GM23338 (cell line): ENCODE measurements at regions not wholly inside any gene's neighbourhood (a gene's known extent, or its start where the extent isn't known, plus 50 kb on each side); places are given as distances from the start of the nearest gene placed in this dataset.

Experiments used
- CREB1 ChIP-seq: fragments of 250-450 bp; sonication (Bioruptor Pico); IDR thresholded peaks from 2 replicates; pipeline ENCODE4 v1.5.0; 2020; ENCODE audit warnings: low read depth, mild to moderate bottlenecking, moderate library complexity
- EZH2 ChIP-seq: fragments of 200-600 bp; sonication (generic); IDR thresholded peaks from one replicate; pipeline ENCODE4 v1.8.0; 2017; ENCODE audit warnings: antibody characterized with exemption, mild to moderate bottlenecking, low read depth; ENCODE audit not compliant: unreplicated experiment
- EZH2phosphoT487 ChIP-seq: fragments of 200-600 bp; sonication (generic); IDR thresholded peaks from one replicate; pipeline ENCODE4 v1.8.1; 2018; ENCODE audit warnings: antibody characterized with exemption; ENCODE audit not compliant: unreplicated experiment
- JUNB ChIP-seq: IDR thresholded peaks from one replicate; pipeline ENCODE4 v1.6.1; 2016; ENCODE audit warnings: antibody characterized with exemption; ENCODE audit not compliant: unreplicated experiment
- NANOG ChIP-seq: IDR thresholded peaks from 2 replicates; pipeline ENCODE4 v1.6.1; 2016; ENCODE audit warnings: antibody characterized with exemption, borderline replicate concordance
- POLR2AphosphoS5 ChIP-seq: IDR thresholded peaks from 2 replicates; pipeline ENCODE4 v1.6.1; 2016; ENCODE audit warnings: antibody characterized with exemption, low read depth
- ZNF114 ChIP-seq: fragments of 250-450 bp; sonication (Bioruptor Pico); IDR thresholded peaks from 2 replicates; pipeline ENCODE4 v1.5.0; 2020; ENCODE audit warnings: mild to moderate bottlenecking, moderate library complexity
- TF ChIP-seq, protein P1 (sequence below), 2 experiments: fragments of 200-600 bp in 1 of 2; sonication (generic) in 1 of 2; conservative IDR thresholded peaks; 2 replicates each; pipeline versions ENCODE4 v1.5.1 to v1.6.1; 2016 to 2017; ENCODE audit warnings: antibody characterized with exemption in 2 of 2, low read depth in 2 of 2, mild to moderate bottlenecking in 2 of 2, moderate library complexity in 1 of 2
- TF ChIP-seq, protein P2 (sequence below): IDR thresholded peaks from one replicate; pipeline ENCODE4 v1.6.1; 2018; ENCODE audit warnings: antibody characterized with exemption; ENCODE audit not compliant: unreplicated experiment

DNA sequence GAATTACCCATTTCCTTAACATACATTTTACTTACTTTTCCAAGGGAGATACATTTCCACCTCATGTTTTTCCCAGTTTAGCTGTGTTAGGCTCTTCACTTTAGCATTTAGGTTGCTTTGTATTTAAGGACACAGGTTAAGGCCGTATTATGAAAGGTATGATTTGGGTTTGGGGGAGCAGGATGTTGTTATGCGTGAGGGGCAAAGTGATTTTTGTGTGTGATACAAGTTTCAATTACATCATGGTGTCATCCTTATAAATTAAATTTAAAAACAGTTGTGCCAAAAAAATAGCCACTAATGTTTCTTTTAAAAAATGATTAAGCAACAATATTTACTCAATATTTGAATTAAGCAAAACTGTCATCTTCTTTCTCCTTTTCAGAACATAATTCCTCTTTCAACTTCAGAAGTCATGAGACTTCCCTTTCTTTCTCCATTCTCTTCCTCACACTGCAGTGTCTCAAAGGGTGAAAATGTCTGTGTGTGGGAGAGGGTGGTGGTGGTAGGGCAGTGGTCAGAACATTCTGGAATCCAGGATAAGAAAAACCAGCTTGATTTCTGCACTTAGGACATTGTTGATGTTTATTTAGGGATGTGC lies 126.2 kb downstream of the KCNRG start:
- TF ChIP-seq, protein P1, sequence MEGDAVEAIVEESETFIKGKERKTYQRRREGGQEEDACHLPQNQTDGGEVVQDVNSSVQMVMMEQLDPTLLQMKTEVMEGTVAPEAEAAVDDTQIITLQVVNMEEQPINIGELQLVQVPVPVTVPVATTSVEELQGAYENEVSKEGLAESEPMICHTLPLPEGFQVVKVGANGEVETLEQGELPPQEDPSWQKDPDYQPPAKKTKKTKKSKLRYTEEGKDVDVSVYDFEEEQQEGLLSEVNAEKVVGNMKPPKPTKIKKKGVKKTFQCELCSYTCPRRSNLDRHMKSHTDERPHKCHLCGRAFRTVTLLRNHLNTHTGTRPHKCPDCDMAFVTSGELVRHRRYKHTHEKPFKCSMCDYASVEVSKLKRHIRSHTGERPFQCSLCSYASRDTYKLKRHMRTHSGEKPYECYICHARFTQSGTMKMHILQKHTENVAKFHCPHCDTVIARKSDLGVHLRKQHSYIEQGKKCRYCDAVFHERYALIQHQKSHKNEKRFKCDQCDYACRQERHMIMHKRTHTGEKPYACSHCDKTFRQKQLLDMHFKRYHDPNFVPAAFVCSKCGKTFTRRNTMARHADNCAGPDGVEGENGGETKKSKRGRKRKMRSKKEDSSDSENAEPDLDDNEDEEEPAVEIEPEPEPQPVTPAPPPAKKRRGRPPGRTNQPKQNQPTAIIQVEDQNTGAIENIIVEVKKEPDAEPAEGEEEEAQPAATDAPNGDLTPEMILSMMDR (conservative IDR thresholded peaks at IDR 0.05; ENCODE audit: low read depth in 2 of 2): no peak
- TF ChIP-seq JUNB (no peak), EZH2 (no peak), ZNF114 (CRISPR knock-in tag) (no peak), EZH2phosphoT487 (no peak), CREB1 (CRISPR knock-in tag) (no peak), POLR2AphosphoS5 (no peak), NANOG (no peak)
- TF ChIP-seq, protein P2, sequence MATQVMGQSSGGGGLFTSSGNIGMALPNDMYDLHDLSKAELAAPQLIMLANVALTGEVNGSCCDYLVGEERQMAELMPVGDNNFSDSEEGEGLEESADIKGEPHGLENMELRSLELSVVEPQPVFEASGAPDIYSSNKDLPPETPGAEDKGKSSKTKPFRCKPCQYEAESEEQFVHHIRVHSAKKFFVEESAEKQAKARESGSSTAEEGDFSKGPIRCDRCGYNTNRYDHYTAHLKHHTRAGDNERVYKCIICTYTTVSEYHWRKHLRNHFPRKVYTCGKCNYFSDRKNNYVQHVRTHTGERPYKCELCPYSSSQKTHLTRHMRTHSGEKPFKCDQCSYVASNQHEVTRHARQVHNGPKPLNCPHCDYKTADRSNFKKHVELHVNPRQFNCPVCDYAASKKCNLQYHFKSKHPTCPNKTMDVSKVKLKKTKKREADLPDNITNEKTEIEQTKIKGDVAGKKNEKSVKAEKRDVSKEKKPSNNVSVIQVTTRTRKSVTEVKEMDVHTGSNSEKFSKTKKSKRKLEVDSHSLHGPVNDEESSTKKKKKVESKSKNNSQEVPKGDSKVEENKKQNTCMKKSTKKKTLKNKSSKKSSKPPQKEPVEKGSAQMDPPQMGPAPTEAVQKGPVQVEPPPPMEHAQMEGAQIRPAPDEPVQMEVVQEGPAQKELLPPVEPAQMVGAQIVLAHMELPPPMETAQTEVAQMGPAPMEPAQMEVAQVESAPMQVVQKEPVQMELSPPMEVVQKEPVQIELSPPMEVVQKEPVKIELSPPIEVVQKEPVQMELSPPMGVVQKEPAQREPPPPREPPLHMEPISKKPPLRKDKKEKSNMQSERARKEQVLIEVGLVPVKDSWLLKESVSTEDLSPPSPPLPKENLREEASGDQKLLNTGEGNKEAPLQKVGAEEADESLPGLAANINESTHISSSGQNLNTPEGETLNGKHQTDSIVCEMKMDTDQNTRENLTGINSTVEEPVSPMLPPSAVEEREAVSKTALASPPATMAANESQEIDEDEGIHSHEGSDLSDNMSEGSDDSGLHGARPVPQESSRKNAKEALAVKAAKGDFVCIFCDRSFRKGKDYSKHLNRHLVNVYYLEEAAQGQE: no peak
